B cell (primary cell): ENCODE measurements at regions not wholly inside any gene's neighbourhood (a gene's known extent, or its start where the extent isn't known, plus 50 kb on each side); places are given as distances from the start of the nearest gene placed in this dataset.

Experiments used
- ATAC-seq: fragments of 200-7000 bp; cut with Tn5 transposase; one replicate; pipeline ENCODE4 v1.10.0; 2021; ENCODE audit warnings: low read depth, mild to moderate bottlenecking, moderate number of reproducible peaks, moderate library complexity
- CTCF ChIA-PET: fragments of 350-600 bp; sonication (Branson Sonifier 250); formaldehyde crosslinking; loops from one replicate; lab custom pipeline; 2021; ENCODE audit warnings: antibody characterized with exemption, inconsistent platforms; lab: Charles Lee
- POLR2A ChIA-PET: fragments of 350-600 bp; sonication (Branson Sonifier 250); formaldehyde crosslinking; loops from one replicate; lab custom pipeline; 2021; ENCODE audit warnings: antibody characterized with exemption; lab: Charles Lee
- DNase-seq: peaks from one replicate; pipeline ENCODE4 v3.0.0; 2013
- H2AFZ ChIP-seq: 2 replicates; pipeline ENCODE4 v1.6.1; 2012; ENCODE audit warnings: mild to moderate bottlenecking, low read depth, low read length; ENCODE audit not compliant: insufficient read depth, poor library complexity, severe bottlenecking
- H3K27ac ChIP-seq, 2 donors: 1 replicate in 1 of 2; 2 replicates in 1 of 2; pipeline ENCODE4 v1.5.1; 2012 to 2013; ENCODE audit warnings: low read length in 2 of 2, mild to moderate bottlenecking in 2 of 2, moderate library complexity in 1 of 2
- H3K27me3 ChIP-seq, 4 experiments: fragments of 200-600 bp in 1 of 4; sonication (generic) in 1 of 4; replicated peaks in 1 of 4; 1 replicate in 2 of 4; 2 replicates in 2 of 4; pipeline versions ENCODE4 v1.6.1 to v1.7.0; 2013 to 2016; ENCODE audit warnings: low read length in 3 of 4, mild to moderate bottlenecking in 2 of 4, mixed read lengths in 1 of 4, moderate library complexity in 1 of 4; ENCODE audit not compliant: insufficient read depth in 4 of 4, control insufficient read depth in 3 of 4; ENCODE audit errors: control extremely low read depth in 1 of 4
- H3K36me3 ChIP-seq, 2 experiments: replicated peaks in 1 of 2; 1 replicate in 1 of 2; 2 replicates in 1 of 2; pipeline versions ENCODE4 v1.6.1 to v1.7.1; 2013; ENCODE audit warnings: low read length in 1 of 2; ENCODE audit not compliant: insufficient read depth in 2 of 2, control insufficient read depth in 1 of 2; ENCODE audit errors: control extremely low read depth in 1 of 2, extremely low read depth in 1 of 2
- H3K4me1 ChIP-seq, 2 donors: fragments of 200-600 bp in 1 of 2; sonication (generic) in 1 of 2; 1 replicate in 1 of 2; 2 replicates in 1 of 2; pipeline versions ENCODE4 v1.5.1 to v1.6.1; 2013 to 2017; ENCODE audit warnings: low read length in 2 of 2; ENCODE audit not compliant: control insufficient read depth in 2 of 2, insufficient read depth in 2 of 2
- H3K4me2 ChIP-seq: replicated peaks from 2 replicates; pipeline ENCODE3; 2012; ENCODE audit warnings: mild to moderate bottlenecking, low read depth, low read length; ENCODE audit not compliant: poor library complexity, severe bottlenecking
- H3K4me3 ChIP-seq, 5 experiments: fragments of 200-600 bp in 1 of 5; sonication (generic) in 1 of 5; 1 replicate in 3 of 5; 2 replicates in 2 of 5; pipeline versions ENCODE4 v1.5.1 to v1.7.0; 2011 to 2016; ENCODE audit warnings: low read length in 4 of 5, mild to moderate bottlenecking in 4 of 5, low read depth in 2 of 5, control low read depth in 1 of 5, moderate library complexity in 1 of 5; ENCODE audit not compliant: insufficient read depth in 1 of 5; ENCODE audit errors: control extremely low read depth in 1 of 5, extremely low read depth in 1 of 5
- H3K79me2 ChIP-seq: fragments of 200-600 bp; sonication (generic); one replicate; pipeline ENCODE4 v1.6.0; 2016; ENCODE audit warnings: low read length; ENCODE audit not compliant: control insufficient read depth, insufficient read depth
- H3K9ac ChIP-seq: fragments of 200-600 bp; sonication (generic); 2 replicates; pipeline ENCODE4 v1.6.1; 2017; ENCODE audit warnings: mild to moderate bottlenecking, low read length, moderate library complexity
- H3K9me3 ChIP-seq, 3 donors: one replicate each; pipeline versions ENCODE4 v1.6.1 to v1.7.1; 2013; ENCODE audit warnings: low read length in 2 of 3; ENCODE audit not compliant: control insufficient read depth in 2 of 3, insufficient read depth in 1 of 3; ENCODE audit errors: control extremely low read depth in 1 of 3
- H4K20me1 ChIP-seq: 2 replicates; pipeline ENCODE4 v1.6.0; 2012; ENCODE audit warnings: mild to moderate bottlenecking, low read length; ENCODE audit not compliant: insufficient read depth, control insufficient read depth, poor library complexity, severe bottlenecking
- H3K27ac Mint-ChIP-seq: one replicate; pipeline ENCODE4 v1.8.0; 2021; ENCODE audit warnings: mixed read lengths
- H3K27me3 Mint-ChIP-seq: one replicate; pipeline ENCODE4 v1.8.0; 2021; ENCODE audit warnings: mixed read lengths
- H3K4me1 Mint-ChIP-seq: one replicate; pipeline ENCODE4 v1.8.0; 2021; ENCODE audit warnings: mixed read lengths
- H3K4me3 Mint-ChIP-seq: one replicate; pipeline ENCODE4 v1.8.0; 2021; ENCODE audit warnings: mixed read lengths
- H3K9me3 Mint-ChIP-seq: one replicate; pipeline ENCODE4 v1.8.0; 2022; ENCODE audit warnings: mixed read lengths; ENCODE audit not compliant: insufficient read depth
- EZH2 ChIP-seq: IDR thresholded peaks from 2 replicates; pipeline ENCODE4 v1.6.1; 2012; ENCODE audit warnings: borderline replicate concordance, low read depth, mild to moderate bottlenecking, moderate library complexity, low read length; ENCODE audit not compliant: insufficient read depth, poor library complexity, severe bottlenecking
- WGBS: methylation state at CpG from one replicate; pipeline ENCODE4 v1.1.5; 2013; ENCODE audit warnings: missing lambda C conversion rate; ENCODE audit not compliant: insufficient coverage; 5-methylcytosine and 5-hydroxymethylcytosine counted together
- intact Hi-C: fragments of 100-400 bp; cut with micrococcal nuclease; formaldehyde crosslinking; loops from one replicate; pipeline ENCODE4 v1.10.0; 2022
- TF ChIP-seq, protein P1 (sequence below): fragments of 200-600 bp; IDR thresholded peaks from one replicate; pipeline ENCODE4 v1.8.0; 2022; ENCODE audit warnings: antibody characterized with exemption, mild to moderate bottlenecking

DNA sequence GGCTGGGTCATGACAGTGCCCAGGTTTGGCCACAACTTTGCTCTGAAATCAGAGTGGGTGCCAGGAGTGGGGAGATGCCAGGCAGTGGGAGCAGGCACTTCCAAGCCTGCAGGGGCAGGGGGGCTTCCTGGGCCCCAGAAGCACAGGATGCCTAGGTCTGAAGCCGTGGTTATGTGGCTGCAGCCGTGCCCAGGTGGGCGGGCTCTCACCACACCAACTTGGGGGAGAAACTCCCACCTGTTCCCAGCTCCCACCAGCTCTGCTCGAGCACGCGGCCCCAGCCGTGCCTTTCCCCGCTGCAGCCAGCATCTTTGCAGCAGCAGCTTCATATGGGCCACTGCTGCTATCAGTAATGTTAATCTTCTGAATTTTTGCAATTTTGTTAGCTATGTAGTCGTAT, 331.4 kb downstream of the USP25 start:
- H4K20me1 ChIP-seq: no peaks in the 10 kb centered on the region
- H3K27ac ChIP-seq: no peak overlapping the region
- TF ChIP-seq, protein P1, sequence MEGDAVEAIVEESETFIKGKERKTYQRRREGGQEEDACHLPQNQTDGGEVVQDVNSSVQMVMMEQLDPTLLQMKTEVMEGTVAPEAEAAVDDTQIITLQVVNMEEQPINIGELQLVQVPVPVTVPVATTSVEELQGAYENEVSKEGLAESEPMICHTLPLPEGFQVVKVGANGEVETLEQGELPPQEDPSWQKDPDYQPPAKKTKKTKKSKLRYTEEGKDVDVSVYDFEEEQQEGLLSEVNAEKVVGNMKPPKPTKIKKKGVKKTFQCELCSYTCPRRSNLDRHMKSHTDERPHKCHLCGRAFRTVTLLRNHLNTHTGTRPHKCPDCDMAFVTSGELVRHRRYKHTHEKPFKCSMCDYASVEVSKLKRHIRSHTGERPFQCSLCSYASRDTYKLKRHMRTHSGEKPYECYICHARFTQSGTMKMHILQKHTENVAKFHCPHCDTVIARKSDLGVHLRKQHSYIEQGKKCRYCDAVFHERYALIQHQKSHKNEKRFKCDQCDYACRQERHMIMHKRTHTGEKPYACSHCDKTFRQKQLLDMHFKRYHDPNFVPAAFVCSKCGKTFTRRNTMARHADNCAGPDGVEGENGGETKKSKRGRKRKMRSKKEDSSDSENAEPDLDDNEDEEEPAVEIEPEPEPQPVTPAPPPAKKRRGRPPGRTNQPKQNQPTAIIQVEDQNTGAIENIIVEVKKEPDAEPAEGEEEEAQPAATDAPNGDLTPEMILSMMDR: no peak
- no peak for TF ChIP-seq EZH2
- no peak overlapping the region for H3K27ac Mint-ChIP-seq
- DNase-seq (no peak), ATAC-seq (no peak)
- no peaks in the 10 kb centered on the region for H3K27me3 ChIP-seq
- ChIA-PET POLR2A (no interaction called here), CTCF (no interaction called here)
- 95% methylated on average over 3 of the region's 9 CpGs for WGBS
- no peak overlapping the region for H3K4me3 Mint-ChIP-seq
- H3K4me1 Mint-ChIP-seq: no peaks in the 10 kb centered on the region
- H3K27me3 Mint-ChIP-seq: no peaks in the 10 kb centered on the region
- H3K9ac ChIP-seq: no peak overlapping the region
- H3K4me1 ChIP-seq: no peaks in the 10 kb centered on the region
- no peak overlapping the region for H3K4me3 ChIP-seq
- intact Hi-C loops: no loop called here
- H3K79me2 ChIP-seq: no peaks in the 10 kb centered on the region
- H3K4me2 ChIP-seq: no peak overlapping the region
- H3K9me3 ChIP-seq: peaks cover 0 to 18% (median 0%) of the 10 kb centered on the region in 3 donors
- no peak overlapping the region for H2AFZ ChIP-seq
- peaks cover 5% of the 10 kb centered on the region for H3K9me3 Mint-ChIP-seq
- no peaks in the 10 kb centered on the region for H3K36me3 ChIP-seq

DNA sequence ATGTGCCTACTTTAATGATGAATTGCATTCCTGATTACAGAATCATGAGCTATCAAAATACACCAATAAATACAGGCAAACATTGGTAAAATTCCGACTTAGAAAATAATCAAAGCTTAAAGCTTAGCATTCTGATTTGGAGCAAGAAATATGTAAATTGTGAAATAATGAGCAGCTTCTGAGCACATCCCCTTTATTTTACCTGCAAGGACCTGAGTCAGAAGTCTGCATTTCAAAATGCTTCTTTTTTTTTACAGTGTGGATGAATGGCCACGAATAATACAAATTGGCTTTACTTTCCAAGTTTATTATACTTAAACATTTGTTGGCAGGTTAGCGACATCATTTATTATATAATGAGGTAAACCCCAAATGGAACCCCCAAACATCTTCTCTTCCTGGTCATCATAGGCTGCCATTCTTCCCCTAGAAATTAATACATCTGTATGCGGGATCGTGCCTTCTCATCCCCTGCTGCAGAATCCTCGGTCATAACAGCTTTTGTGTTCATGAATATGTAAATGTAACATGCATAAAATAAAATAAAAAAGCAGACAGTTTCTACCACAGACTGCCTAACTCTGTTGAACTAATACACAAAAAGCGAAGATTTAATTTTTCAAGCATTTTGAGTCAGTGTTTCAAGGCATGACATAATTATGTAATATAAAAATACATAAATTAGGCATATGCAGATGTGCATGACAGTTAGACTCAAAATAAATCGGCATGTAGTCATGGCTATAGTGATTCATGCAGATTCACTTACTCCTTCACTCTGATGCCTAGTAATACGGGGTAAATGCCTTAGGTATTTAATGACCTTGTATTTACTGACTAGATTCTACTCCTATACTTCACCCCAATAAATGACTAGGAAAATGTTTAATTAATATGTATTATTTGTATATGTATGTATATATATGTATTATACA, 339.7 kb downstream of the USP25 start:
- Mint-ChIP-seq H3K27ac (no peak overlapping the region), H3K4me3 (no peak overlapping the region), H3K4me1 (no peaks in the 10 kb centered on the region), H3K27me3 (no peaks in the 10 kb centered on the region), H3K9me3 (no peaks in the 10 kb centered on the region)
- Histone ChIP-seq H2AFZ (no peak overlapping the region), H3K4me1 (no peaks in the 10 kb centered on the region), H3K79me2 (no peaks in the 10 kb centered on the region), H3K4me2 (no peak overlapping the region), H3K9ac (no peak overlapping the region), H3K27me3 (no peaks in the 10 kb centered on the region), H3K27ac (no peak overlapping the region), H3K4me3 (no peak overlapping the region), H3K9me3 (peaks cover 0 to 3% (median 0%) of the 10 kb centered on the region in 3 donors), H3K36me3 (no peaks in the 10 kb centered on the region), H4K20me1 (no peaks in the 10 kb centered on the region)
- no CpG with 5 or more reads among the region's 9 CpGs for WGBS
- TF ChIP-seq, protein P1: no peak
- no peak for TF ChIP-seq EZH2
- ATAC-seq (no peak), DNase-seq (no peak)
- POLR2A ChIA-PET: no interaction called here
- CTCF ChIA-PET: no interaction called here
- intact Hi-C loops: no loop called here
